ENCODE measurements at regions not wholly inside any gene's neighbourhood (a gene's known extent, or its start where the extent isn't known, plus 50 kb on each side); places are given as distances from the start of the nearest gene placed in this dataset.

DNA sequence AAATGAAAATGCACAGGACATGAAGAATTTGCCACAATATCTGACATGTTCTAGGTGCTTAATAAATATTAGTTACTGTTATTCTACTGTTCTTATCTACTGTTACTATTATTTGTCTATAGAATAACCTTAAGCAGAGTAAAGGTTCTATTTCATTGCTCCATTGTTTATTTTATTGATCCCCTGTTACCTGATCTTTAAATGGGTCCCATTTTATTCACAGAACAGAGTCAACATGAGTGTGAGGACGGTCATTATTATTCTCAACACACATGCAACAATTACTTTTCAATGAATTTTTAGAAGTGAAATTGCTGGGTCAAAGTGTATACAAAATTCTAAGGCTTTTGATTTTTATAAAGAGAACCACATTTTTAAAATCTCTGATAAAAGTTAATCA, 186.9 kb downstream of the AHR start:
- TF ChIP-seq CTCF (conservative IDR thresholded peaks at IDR 0.05; ENCODE audit: low read length): no peak
- no peak for TF ChIP-seq EZH2phosphoT487 (IDR thresholded peaks at IDR 0.05; ENCODE audit: borderline replicate concordance, low read depth, low read length)

Measured in OCI-LY7 (cell line).